Dedifferentiated amniotic fluid mesenchymal stem cell (primary cell): ENCODE measurements at regions not wholly inside any gene's neighbourhood (a gene's known extent, or its start where the extent isn't known, plus 50 kb on each side); places are given as distances from the start of the nearest gene placed in this dataset.
"Not testable (repeated sequence)": the region's sequence is repeated elsewhere in the genome, so short reads cannot be mapped to it uniquely, and the experiment has no call there.

Experiments
- DNase-seq: peaks from one replicate; pipeline ENCODE4 v3.0.0-alpha.2; 2016; ENCODE audit errors: extremely low spot score

GRCh38 chr1:96416701-96417444, 304.7 kb upstream of the PTBP2 start:
- no peak for DNase-seq

GRCh38 chr1:96418969-96419368, 302.6 kb upstream of the PTBP2 start:
- no peak for DNase-seq

- DNase-seq: no peak
Observed at GRCh38 chr1:96424877-96425276, 296.7 kb upstream of the PTBP2 start.

- DNase-seq: no peak
Observed at GRCh38 chr1:96425382-96426129, 296.0 kb upstream of the PTBP2 start.

GRCh38 chr1:96427616-96428015, 294.0 kb upstream of the PTBP2 start:
- DNase-seq: no peak

GRCh38 chr1:96445302-96445701, 276.3 kb upstream of the PTBP2 start:
- no peak for DNase-seq

- DNase-seq: no peak
Observed at GRCh38 chr1:96464066-96464465, 257.5 kb upstream of the PTBP2 start.

- no peak for DNase-seq
Observed at GRCh38 chr1:96464522-96464921, 257.1 kb upstream of the PTBP2 start.

- DNase-seq: no peak
Observed at GRCh38 chr1:96464991-96465390, 256.6 kb upstream of the PTBP2 start.

- DNase-seq: no peak
Observed at GRCh38 chr1:96465441-96465840, 256.1 kb upstream of the PTBP2 start.

GRCh38 chr1:96466842-96467241, 254.7 kb upstream of the PTBP2 start:
- no peak for DNase-seq

- DNase-seq: not testable (repeated sequence)
Observed at GRCh38 chr1:96469726-96470125, 251.9 kb upstream of the PTBP2 start.

GRCh38 chr1:96472471-96472870, 249.1 kb upstream of the PTBP2 start:
- no peak for DNase-seq

- DNase-seq: no peak
Observed at GRCh38 chr1:96473791-96474434, 247.7 kb upstream of the PTBP2 start.

- no peak for DNase-seq
Observed at GRCh38 chr1:96474985-96475743, 246.4 kb upstream of the PTBP2 start.

GRCh38 chr1:96475903-96476302, 245.7 kb upstream of the PTBP2 start:
- DNase-seq: no peak

GRCh38 chr1:96478228-96478627, 243.4 kb upstream of the PTBP2 start:
- no peak for DNase-seq

- no peak for DNase-seq
Observed at GRCh38 chr1:96481409-96481808, 240.2 kb upstream of the PTBP2 start.

GRCh38 chr1:96482616-96483015, 239.0 kb upstream of the PTBP2 start:
- no peak for DNase-seq

GRCh38 chr1:96487394-96487793, 234.2 kb upstream of the PTBP2 start:
- DNase-seq: no peak

GRCh38 chr1:96487971-96488370, 233.6 kb upstream of the PTBP2 start:
- no peak for DNase-seq

- no peak for DNase-seq
Observed at GRCh38 chr1:96488777-96489176, 232.8 kb upstream of the PTBP2 start.
